ENCODE measurements at regions not wholly inside any gene's neighbourhood (a gene's known extent, or its start where the extent isn't known, plus 50 kb on each side); places are given as distances from the start of the nearest gene placed in this dataset.

DNA sequence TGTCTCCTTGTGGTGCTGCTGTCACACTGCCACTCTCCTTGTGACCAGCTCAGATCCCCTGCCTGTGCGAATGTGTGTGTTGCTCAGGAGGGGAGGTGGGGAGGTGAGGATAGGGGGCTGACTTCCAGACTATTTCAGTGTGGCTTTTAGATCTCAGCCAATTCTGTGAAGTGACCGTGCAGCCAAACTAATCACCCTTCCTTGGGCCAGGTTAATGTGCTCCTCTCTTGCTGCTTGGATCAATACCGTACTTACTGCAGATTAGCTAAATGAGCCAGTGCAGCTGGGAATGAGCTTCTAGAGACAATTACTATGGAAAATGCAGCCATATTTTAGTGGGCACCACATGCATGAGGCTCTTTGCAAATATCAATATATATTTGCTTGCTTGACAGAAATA, 206.0 kb downstream of the MELK start:
- no peak for DNase-seq
- no peaks in the 10 kb centered on the region for H3K9me3 ChIP-seq (ENCODE audit: insufficient read depth, low read depth)
- POLR2A ChIA-PET (ENCODE audit: unreplicated experiment), result no interaction called here
- BruUV-seq (replicated peaks), result no TSS peak
- no peak overlapping the region for H3K4me3 ChIP-seq
- peaks cover 44% of the 10 kb centered on the region for H3K27me3 ChIP-seq (ENCODE audit: insufficient read depth, low read depth)
- TF ChIP-seq EZH2 (IDR thresholded peaks at IDR 0.05; ENCODE audit: low read depth), result no peak
- TF ChIP-seq, protein P1, sequence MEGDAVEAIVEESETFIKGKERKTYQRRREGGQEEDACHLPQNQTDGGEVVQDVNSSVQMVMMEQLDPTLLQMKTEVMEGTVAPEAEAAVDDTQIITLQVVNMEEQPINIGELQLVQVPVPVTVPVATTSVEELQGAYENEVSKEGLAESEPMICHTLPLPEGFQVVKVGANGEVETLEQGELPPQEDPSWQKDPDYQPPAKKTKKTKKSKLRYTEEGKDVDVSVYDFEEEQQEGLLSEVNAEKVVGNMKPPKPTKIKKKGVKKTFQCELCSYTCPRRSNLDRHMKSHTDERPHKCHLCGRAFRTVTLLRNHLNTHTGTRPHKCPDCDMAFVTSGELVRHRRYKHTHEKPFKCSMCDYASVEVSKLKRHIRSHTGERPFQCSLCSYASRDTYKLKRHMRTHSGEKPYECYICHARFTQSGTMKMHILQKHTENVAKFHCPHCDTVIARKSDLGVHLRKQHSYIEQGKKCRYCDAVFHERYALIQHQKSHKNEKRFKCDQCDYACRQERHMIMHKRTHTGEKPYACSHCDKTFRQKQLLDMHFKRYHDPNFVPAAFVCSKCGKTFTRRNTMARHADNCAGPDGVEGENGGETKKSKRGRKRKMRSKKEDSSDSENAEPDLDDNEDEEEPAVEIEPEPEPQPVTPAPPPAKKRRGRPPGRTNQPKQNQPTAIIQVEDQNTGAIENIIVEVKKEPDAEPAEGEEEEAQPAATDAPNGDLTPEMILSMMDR (conservative IDR thresholded peaks at IDR 0.05), result no peak
- no peaks in the 10 kb centered on the region for H4K20me1 ChIP-seq (ENCODE audit: insufficient read depth)
- 0 out of 2 replicates have a peak, but pooled peaks cover 6% of the 10 kb centered on the region for H3K4me1 ChIP-seq (replicated peaks; ENCODE audit: insufficient read depth)
- no peak overlapping the region for H3K4me2 ChIP-seq
- intact Hi-C loops (cut with micrococcal nuclease; ENCODE audit: unreplicated experiment), result no loop called here
- no peaks in the 10 kb centered on the region for H3K36me3 ChIP-seq (ENCODE audit: low read depth)
- H3K27ac ChIP-seq, result no peak overlapping the region
- no peak overlapping the region for H2AFZ ChIP-seq
- H3K79me2 ChIP-seq (ENCODE audit: low read depth), result no peaks in the 10 kb centered on the region
- no peaks in the 10 kb centered on the region for H3K9me2 ChIP-seq (ENCODE audit: insufficient read depth)
- CTCF ChIA-PET, result no interaction called here
- no peaks in the 10 kb centered on the region for H3F3A ChIP-seq (ENCODE audit: insufficient read depth, low read depth)

DNA sequence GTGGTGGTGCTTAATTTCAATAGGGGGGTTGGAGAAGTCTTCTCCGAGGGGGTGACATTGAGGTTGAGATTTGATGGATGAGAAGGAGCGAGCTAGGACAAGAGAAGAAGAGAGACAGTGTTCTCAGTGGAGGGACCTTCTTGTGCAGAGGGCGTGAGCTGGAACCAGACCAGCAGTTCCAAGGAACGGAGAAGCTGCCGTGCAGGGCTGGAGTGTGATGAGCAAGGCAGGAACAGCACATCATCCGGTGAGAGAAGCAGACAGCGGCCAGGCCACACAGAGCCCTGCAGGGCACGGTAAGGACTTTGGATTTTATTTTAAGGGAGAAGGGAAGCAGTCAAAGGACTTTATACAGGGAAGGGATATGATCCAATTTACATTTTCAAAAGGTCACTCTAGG, 206.9 kb downstream of the MELK start:
- CTCF ChIA-PET, result no interaction called here

DNA sequence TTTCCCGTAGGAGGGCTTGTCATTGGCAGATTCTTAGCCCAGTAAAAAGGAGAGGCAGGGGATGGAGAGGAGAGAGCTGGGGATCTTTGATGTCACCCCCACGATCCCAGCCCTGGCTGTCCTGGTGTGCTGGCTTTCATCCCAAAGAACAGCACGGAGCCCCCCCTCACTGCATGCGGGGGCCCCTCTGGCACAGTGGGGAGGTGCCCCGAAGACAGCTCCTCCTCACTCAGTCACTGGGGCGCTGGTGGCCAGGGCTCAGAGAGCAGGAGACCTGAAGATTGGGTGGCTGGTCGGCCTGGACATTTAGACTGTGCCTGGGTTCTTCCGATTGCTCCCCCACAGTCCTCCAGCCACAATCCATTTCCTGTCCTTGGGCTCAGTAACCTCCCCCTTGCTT, 207.5 kb downstream of the MELK start:
- no peak for DNase-seq
- H3K9me2 ChIP-seq (ENCODE audit: insufficient read depth), result no peaks in the 10 kb centered on the region
- POLR2A ChIA-PET (ENCODE audit: unreplicated experiment), result no interaction called here
- TF ChIP-seq, protein P1 (conservative IDR thresholded peaks at IDR 0.05), result no peak
- TF ChIP-seq EZH2 (IDR thresholded peaks at IDR 0.05; ENCODE audit: low read depth), result no peak
- H3K27me3 ChIP-seq (ENCODE audit: insufficient read depth, low read depth), result peaks cover 43% of the 10 kb centered on the region
- H4K20me1 ChIP-seq (ENCODE audit: insufficient read depth), result no peaks in the 10 kb centered on the region
- H3K79me2 ChIP-seq (ENCODE audit: low read depth), result no peaks in the 10 kb centered on the region
- CTCF ChIA-PET, result no interaction called here
- BruUV-seq (replicated peaks), result no TSS peak
- no peaks in the 10 kb centered on the region for H3F3A ChIP-seq (ENCODE audit: insufficient read depth, low read depth)
- no peak overlapping the region for H3K4me2 ChIP-seq
- intact Hi-C loops (cut with micrococcal nuclease; ENCODE audit: unreplicated experiment), result no loop called here
- H2AFZ ChIP-seq, result no peak overlapping the region
- no peak overlapping the region for H3K27ac ChIP-seq
- 0 out of 2 replicates have a peak, but pooled peaks cover 6% of the 10 kb centered on the region for H3K4me1 ChIP-seq (replicated peaks; ENCODE audit: insufficient read depth)
- no peaks in the 10 kb centered on the region for H3K36me3 ChIP-seq (ENCODE audit: low read depth)
- no peak overlapping the region for H3K4me3 ChIP-seq
- H3K9me3 ChIP-seq (ENCODE audit: insufficient read depth, low read depth), result no peaks in the 10 kb centered on the region

More for the DNA sequence above, 206.9 kb downstream of the MELK start:
- DNase-seq, result no peak
- Histone ChIP-seq H3K9me3 (ENCODE audit: insufficient read depth, low read depth) (no peaks in the 10 kb centered on the region), H2AFZ (no peak overlapping the region), H3K79me2 (ENCODE audit: low read depth) (no peaks in the 10 kb centered on the region), H3K4me2 (no peak overlapping the region), H4K20me1 (ENCODE audit: insufficient read depth) (no peaks in the 10 kb centered on the region), H3K27me3 (ENCODE audit: insufficient read depth, low read depth) (peaks cover 45% of the 10 kb centered on the region), H3F3A (ENCODE audit: insufficient read depth, low read depth) (no peaks in the 10 kb centered on the region), H3K27ac (no peak overlapping the region), H3K4me1 (replicated peaks; ENCODE audit: insufficient read depth) (0 out of 2 replicates have a peak, but pooled peaks cover 6% of the 10 kb centered on the region), H3K36me3 (ENCODE audit: low read depth) (no peaks in the 10 kb centered on the region), H3K4me3 (no peak overlapping the region), H3K9me2 (ENCODE audit: insufficient read depth) (no peaks in the 10 kb centered on the region)
- intact Hi-C loops (cut with micrococcal nuclease; ENCODE audit: unreplicated experiment), result no loop called here
- POLR2A ChIA-PET (ENCODE audit: unreplicated experiment), result no interaction called here
- no TSS peak for BruUV-seq (replicated peaks)
- no peak for TF ChIP-seq EZH2 (IDR thresholded peaks at IDR 0.05; ENCODE audit: low read depth)
- TF ChIP-seq, protein P1 (conservative IDR thresholded peaks at IDR 0.05), result no peak

All from PC-9 (cell line).